ENCODE measurements at regions not wholly inside any gene's neighbourhood (a gene's known extent, or its start where the extent isn't known, plus 50 kb on each side); places are given as distances from the start of the nearest gene placed in this dataset.

DNA sequence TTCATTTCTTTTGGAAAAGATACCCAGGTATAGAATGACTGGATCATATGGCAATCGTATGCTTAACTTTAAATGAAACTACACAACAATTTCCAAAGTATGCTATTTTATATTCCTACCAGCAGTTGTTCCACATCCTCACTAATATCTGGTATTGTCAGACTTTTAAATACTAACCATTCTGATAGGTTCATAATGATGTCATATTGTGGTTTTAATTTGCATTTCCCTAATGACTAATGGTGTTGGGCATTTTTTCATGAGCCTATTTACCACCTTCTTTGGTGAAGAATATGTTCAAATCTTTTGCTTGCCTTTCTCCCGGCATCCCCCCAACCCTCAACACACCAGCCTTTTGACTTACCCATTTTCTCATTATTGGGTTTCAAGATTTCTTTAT, 96.2 kb upstream of the HMGN3 start:
- no peak overlapping the region for H3K27ac ChIP-seq (ENCODE audit: extremely low read depth, low read depth, low read length)
- no peak overlapping the region for H3K9ac ChIP-seq (ENCODE audit: insufficient read depth in 1 of 2, low read depth in 2 of 2, low read length in 2 of 2)
- DNase-seq (ENCODE audit: extremely low read depth in 1 of 4, low spot score in 3 of 4) (no peak), FAIRE-seq (no peak), ATAC-seq (no peak)
- no peak overlapping the region for H3K4me2 ChIP-seq (ENCODE audit: insufficient read depth, low read length)
- in situ Hi-C loops (cut with MboI): no loop called here
- ChIA-PET POLR2A (no interaction called here), CTCF (ENCODE audit: low intra/inter-chr PET ratio) (no interaction called here)
- no peaks in the 10 kb centered on the region for H4K20me1 ChIP-seq (replicated peaks; ENCODE audit: control insufficient read depth, insufficient read depth, low read length)
- H3K36me3 ChIP-seq (ENCODE audit: control insufficient read depth, insufficient read depth, low read length): no peaks in the 10 kb centered on the region
- no peaks in the 10 kb centered on the region for H3K27me3 ChIP-seq (ENCODE audit: control insufficient read depth in 2 of 2, insufficient read depth in 2 of 2, low read length in 2 of 2)
- no peak for TF ChIP-seq DMBX1 (CRISPR knock-in tag; IDR thresholded peaks at IDR 0.05; ENCODE audit: borderline replicate concordance)
- TF ChIP-seq NFIC (IDR thresholded peaks at IDR 0.05): no peak
- TF ChIP-seq, protein P1, sequence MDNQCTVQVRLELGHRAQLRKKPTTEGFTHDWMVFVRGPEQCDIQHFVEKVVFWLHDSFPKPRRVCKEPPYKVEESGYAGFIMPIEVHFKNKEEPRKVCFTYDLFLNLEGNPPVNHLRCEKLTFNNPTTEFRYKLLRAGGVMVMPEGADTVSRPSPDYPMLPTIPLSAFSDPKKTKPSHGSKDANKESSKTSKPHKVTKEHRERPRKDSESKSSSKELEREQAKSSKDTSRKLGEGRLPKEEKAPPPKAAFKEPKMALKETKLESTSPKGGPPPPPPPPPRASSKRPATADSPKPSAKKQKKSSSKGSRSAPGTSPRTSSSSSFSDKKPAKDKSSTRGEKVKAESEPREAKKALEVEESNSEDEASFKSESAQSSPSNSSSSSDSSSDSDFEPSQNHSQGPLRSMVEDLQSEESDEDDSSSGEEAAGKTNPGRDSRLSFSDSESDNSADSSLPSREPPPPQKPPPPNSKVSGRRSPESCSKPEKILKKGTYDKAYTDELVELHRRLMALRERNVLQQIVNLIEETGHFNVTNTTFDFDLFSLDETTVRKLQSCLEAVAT (IDR thresholded peaks at IDR 0.05): no peak
- no peak for TF ChIP-seq ZNF224 (CRISPR knock-in tag; IDR thresholded peaks at IDR 0.05)
- TF ChIP-seq MEF2D (tag; conservative IDR thresholded peaks at IDR 0.05; ENCODE audit: low read depth): no peak
- no peak for TF ChIP-seq JUN (IDR thresholded peaks at IDR 0.05; ENCODE audit: borderline replicate concordance, low read depth, low read length)
- TF ChIP-seq JUN (CRISPR knock-in tag; IDR thresholded peaks at IDR 0.05; ENCODE audit: borderline replicate concordance): no peak
- no peak for TF ChIP-seq ZNF778 (CRISPR knock-in tag; IDR thresholded peaks at IDR 0.05)
- TF ChIP-seq, protein P2, sequence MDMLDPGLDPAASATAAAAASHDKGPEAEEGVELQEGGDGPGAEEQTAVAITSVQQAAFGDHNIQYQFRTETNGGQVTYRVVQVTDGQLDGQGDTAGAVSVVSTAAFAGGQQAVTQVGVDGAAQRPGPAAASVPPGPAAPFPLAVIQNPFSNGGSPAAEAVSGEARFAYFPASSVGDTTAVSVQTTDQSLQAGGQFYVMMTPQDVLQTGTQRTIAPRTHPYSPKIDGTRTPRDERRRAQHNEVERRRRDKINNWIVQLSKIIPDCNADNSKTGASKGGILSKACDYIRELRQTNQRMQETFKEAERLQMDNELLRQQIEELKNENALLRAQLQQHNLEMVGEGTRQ (CRISPR knock-in tag; IDR thresholded peaks at IDR 0.05): no peak
- no peak for TF ChIP-seq CSDE1 (IDR thresholded peaks at IDR 0.05)
- TF ChIP-seq TOE1 (IDR thresholded peaks at IDR 0.05; ENCODE audit: borderline replicate concordance): no peak
- TF ChIP-seq TOE1 (CRISPR knock-in tag; IDR thresholded peaks at IDR 0.05; ENCODE audit: borderline replicate concordance, low read depth): no peak
- no peak for TF ChIP-seq SIRT6 (IDR thresholded peaks at IDR 0.05; ENCODE audit: low read depth, low read length)
- TF ChIP-seq PTRF (tag; IDR thresholded peaks at IDR 0.05): no peak
- TF ChIP-seq, protein P3, sequence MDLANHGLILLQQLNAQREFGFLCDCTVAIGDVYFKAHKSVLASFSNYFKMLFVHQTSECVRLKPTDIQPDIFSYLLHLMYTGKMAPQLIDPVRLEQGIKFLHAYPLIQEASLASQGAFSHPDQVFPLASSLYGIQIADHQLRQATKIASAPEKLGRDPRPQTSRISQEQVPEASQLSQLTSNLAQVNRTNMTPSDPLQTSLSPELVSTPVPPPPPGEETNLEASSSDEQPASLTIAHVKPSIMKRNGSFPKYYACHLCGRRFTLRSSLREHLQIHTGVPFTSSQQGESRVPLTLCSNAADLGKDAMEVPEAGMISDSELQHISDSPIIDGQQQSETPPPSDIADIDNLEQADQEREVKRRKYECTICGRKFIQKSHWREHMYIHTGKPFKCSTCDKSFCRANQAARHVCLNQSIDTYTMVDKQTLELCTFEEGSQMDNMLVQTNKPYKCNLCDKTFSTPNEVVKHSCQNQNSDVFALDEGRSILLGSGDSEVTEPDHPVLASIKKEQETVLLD (IDR thresholded peaks at IDR 0.05): no peak
- TF ChIP-seq PTTG1 (tag; IDR thresholded peaks at IDR 0.05; ENCODE audit: low read depth): no peak
- no peak for TF ChIP-seq ZNF766 (CRISPR knock-in tag; conservative IDR thresholded peaks at IDR 0.05)
- TF ChIP-seq SMARCC2 (IDR thresholded peaks at IDR 0.05; ENCODE audit: low read depth): no peak
- no peak for TF ChIP-seq MEIS2 (IDR thresholded peaks at IDR 0.05; ENCODE audit: partially characterized antibody)
- no peak for TF ChIP-seq NFE2L1 (tag; IDR thresholded peaks at IDR 0.05; ENCODE audit: borderline replicate concordance, low read depth)
- no peak for TF ChIP-seq KLF13 (tag; IDR thresholded peaks at IDR 0.05; ENCODE audit: borderline replicate concordance, low read depth)
- H3K9me3 ChIP-seq (replicated peaks; ENCODE audit: control insufficient read depth, insufficient read depth, low read depth, low read length): no peaks in the 10 kb centered on the region
- intact Hi-C loops (cut with micrococcal nuclease): no loop called here
- H2AFZ ChIP-seq (ENCODE audit: low read depth, low read length): no peak overlapping the region
- H3K9me1 ChIP-seq (ENCODE audit: control insufficient read depth, insufficient read depth, low read length): no peaks in the 10 kb centered on the region
- no peak overlapping the region for H3K4me3 ChIP-seq
- BruUV-seq (replicated peaks): no TSS peak
- H3K4me1 ChIP-seq (replicated peaks in 1 of 2; ENCODE audit: control insufficient read depth in 2 of 2, insufficient read depth in 2 of 2, low read length in 2 of 2): no peaks in the 10 kb centered on the region
- 0% methylated on average over 2 of the region's 2 CpGs for WGBS (ENCODE audit: insufficient coverage, low coverage, missing lambda C conversion rate)
- H3K79me2 ChIP-seq (ENCODE audit: control insufficient read depth, insufficient read depth, low read length): no peaks in the 10 kb centered on the region

Measured in K562 (cell line).